ENCODE measurements at regions not wholly inside any gene's neighbourhood (a gene's known extent, or its start where the extent isn't known, plus 50 kb on each side); places are given as distances from the start of the nearest gene placed in this dataset.

DNA sequence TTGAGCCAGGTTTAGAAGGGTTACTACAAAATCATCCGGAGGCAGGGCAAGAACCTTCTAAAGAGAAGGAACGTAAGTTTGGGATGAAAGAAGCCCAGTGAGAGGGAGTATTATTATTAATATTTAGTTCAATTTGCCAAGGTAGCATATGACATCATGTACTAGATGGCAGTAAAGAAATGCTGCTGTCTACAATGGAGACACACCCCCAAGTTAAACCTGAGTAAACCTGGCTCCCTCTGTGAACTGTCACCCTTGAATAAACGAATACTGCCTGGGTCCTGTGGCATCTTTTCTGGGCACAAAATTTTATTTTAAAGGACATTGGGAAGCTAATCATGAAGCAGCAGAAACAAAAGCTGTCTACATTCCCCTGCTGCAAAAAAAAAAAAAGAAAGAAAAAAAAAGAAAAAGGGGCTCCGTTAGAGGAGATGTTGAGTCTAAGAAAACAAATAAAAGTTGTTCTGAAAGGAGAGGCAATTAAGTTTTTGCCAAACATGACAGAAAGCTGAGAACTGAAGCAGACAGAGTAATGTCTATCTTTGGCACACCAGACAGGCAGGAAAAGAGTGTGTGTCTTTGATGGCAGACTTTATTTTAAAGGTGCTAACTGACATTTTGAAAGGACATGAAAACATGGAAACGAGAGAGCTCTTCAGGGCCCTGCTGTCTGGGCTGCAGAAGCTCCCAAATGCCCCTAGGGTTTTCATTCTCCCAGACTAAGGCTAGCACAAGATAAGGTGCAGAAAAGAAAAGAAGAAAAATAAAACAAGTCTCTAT is 557.7 kb upstream of the CHAC2 start:
- TF ChIP-seq, protein P1, sequence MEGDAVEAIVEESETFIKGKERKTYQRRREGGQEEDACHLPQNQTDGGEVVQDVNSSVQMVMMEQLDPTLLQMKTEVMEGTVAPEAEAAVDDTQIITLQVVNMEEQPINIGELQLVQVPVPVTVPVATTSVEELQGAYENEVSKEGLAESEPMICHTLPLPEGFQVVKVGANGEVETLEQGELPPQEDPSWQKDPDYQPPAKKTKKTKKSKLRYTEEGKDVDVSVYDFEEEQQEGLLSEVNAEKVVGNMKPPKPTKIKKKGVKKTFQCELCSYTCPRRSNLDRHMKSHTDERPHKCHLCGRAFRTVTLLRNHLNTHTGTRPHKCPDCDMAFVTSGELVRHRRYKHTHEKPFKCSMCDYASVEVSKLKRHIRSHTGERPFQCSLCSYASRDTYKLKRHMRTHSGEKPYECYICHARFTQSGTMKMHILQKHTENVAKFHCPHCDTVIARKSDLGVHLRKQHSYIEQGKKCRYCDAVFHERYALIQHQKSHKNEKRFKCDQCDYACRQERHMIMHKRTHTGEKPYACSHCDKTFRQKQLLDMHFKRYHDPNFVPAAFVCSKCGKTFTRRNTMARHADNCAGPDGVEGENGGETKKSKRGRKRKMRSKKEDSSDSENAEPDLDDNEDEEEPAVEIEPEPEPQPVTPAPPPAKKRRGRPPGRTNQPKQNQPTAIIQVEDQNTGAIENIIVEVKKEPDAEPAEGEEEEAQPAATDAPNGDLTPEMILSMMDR (IDR thresholded peaks at IDR 0.05; ENCODE audit: insufficient read depth, low read length, poor library complexity, severe bottlenecking) = no peak
- no peak for TF ChIP-seq EZH2phosphoT487 (conservative IDR thresholded peaks at IDR 0.05; ENCODE audit: low read length)

Data from SU-DHL-6 (cell line).